ENCODE measurements at regions not wholly inside any gene's neighbourhood (a gene's known extent, or its start where the extent isn't known, plus 50 kb on each side); places are given as distances from the start of the nearest gene placed in this dataset.

GRCh38 chr3:16807391-16807790, 77.4 kb upstream of the PLCL2 start:
- no peak for DNase-seq (ENCODE audit: low read depth in 1 of 2, low spot score in 1 of 2)

GRCh38 chr3:16808393-16809107, 76.2 kb upstream of the PLCL2 start:
- DNase-seq (ENCODE audit: low read depth in 1 of 2, low spot score in 1 of 2), result no peak

DNA sequence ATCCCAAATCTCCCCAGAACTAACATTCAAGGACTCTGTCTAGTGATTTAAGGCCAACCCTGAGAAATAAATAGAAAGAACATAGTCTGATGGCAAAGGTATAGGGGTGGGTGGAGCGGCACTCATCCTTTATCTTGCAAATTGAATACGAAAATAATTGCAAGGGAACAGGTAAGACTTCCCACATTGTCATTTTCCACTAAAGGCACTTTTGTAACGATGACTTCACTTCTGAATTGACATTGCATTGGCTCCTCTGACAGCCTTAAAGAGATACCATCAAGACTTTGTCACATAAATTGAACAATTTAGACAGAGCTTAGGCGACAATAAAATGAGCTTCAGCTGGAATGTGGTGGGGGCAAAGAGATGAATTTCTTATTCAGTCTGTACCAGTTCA, 75.3 kb upstream of the PLCL2 start:
- DNase-seq (ENCODE audit: low read depth in 1 of 2, low spot score in 1 of 2), result no peak

- DNase-seq (ENCODE audit: low read depth in 1 of 2, low spot score in 1 of 2), result no peak
Measured at GRCh38 chr3:16809993-16810392, 74.8 kb upstream of the PLCL2 start.

DNA sequence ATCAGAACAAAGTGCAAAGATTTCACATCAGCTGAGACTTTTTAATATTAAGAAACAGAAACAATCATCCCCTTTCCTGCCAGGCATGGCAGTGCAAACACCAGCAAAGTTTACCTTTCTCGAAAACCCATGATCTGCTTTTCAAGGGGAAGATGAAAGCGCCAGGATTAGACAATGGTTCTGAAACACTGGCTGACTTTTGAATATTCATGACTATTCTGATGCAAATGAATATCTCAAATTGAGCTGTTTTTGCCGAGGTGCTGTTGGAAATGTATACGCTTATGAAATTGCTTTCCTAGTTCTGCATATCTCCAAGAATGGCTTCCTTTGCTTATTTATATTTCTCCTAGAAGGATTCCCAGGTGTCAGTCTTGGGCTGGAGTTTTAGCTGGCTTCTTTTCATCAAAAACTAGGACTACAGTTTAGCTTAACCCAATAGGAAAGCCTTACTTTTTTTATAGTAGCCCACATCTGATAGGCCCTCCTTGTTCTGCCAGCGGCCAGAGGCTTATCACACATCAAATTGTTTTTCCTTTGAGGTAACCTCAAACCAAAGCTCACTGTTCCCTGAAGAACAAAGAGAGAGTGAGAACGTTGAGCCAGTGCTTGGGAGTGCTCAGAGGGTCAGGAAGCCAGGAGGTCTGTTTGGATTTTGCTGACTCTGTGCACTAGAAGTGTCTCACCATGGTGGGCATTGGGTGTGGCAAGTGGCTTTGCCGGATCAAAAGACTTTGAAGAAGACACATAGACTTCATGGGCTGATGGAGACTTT, 74.0 kb upstream of the PLCL2 start:
- no peak for DNase-seq (ENCODE audit: low read depth in 1 of 2, low spot score in 1 of 2)

- DNase-seq (ENCODE audit: low read depth in 1 of 2, low spot score in 1 of 2), result no peak
Measured at GRCh38 chr3:16811950-16812349, 72.8 kb upstream of the PLCL2 start.

DNA sequence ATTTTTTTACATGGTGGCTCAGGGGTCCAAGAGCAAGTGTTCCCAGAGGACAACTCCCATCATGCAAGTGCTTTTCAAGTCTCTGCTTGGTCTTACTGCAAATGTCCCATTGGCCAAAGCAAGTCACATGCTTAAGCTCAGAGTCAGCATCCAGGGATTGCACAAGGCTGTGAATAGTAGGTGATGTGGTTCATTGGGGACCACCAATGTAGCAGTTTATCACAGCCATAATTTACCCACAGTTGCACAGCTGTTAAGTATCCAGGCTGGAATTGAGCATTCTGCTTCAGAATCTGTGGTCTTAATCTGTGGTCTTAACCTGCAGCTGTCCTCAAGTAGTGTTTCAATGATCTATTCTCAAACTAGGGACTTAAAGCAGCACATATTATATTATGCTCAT, 71.4 kb upstream of the PLCL2 start:
- DNase-seq (ENCODE audit: low read depth in 1 of 2, low spot score in 1 of 2), result no peak

- no peak for DNase-seq (ENCODE audit: low read depth in 1 of 2, low spot score in 1 of 2)
Measured at GRCh38 chr3:16816048-16816780, 68.5 kb upstream of the PLCL2 start.

- no peak for DNase-seq (ENCODE audit: low read depth in 1 of 2, low spot score in 1 of 2)
Measured at GRCh38 chr3:16817197-16817596, 67.6 kb upstream of the PLCL2 start.

DNA sequence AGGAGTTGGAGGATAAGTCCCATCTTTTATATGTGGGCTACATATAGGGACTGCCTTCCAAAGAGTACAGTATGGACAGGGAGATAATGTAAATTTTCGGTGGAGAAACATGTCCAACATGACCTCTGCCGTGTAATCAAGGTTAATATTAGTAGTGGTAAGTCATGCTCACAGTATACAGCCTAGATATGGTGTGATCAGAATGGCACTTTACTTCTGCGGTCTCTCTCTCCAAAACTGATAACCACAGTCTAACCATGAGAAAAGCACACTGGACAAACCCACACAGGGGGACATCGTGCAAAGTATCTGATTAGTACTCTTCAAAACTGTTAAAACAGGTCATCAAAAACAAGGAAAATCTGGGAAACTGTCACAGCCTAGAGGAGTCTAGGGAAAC, 66.6 kb upstream of the PLCL2 start:
- DNase-seq (ENCODE audit: low read depth in 1 of 2, low spot score in 1 of 2), result no peak

GRCh38 chr3:16818945-16819344, 65.8 kb upstream of the PLCL2 start:
- no peak for DNase-seq (ENCODE audit: low read depth in 1 of 2, low spot score in 1 of 2)

DNA sequence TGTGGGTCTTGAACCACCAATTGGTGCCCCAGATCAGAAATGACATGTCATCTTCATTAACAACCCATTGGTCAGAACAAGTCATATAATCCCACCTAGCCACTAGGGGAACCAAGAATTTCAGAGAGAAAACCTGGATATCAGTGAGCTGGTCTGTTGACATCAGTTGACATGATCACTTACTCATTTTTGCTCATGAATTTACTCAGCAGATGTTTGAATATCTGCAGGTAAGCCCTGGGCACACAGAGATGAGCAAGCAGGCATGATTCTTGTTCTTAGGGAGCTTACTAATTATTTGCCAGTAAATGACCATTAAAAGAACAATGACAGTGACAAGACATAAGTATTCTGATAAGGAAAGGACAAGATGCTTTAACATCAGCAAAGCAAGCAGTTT, 64.3 kb upstream of the PLCL2 start:
- no peak for DNase-seq (ENCODE audit: low read depth in 1 of 2, low spot score in 1 of 2)

- no peak for DNase-seq (ENCODE audit: low read depth in 1 of 2, low spot score in 1 of 2)
Measured at GRCh38 chr3:16821053-16821452, 63.7 kb upstream of the PLCL2 start.

- DNase-seq (ENCODE audit: low read depth in 1 of 2, low spot score in 1 of 2), result no peak
Measured at GRCh38 chr3:16824081-16824696, 60.6 kb upstream of the PLCL2 start.

- DNase-seq (ENCODE audit: low read depth in 1 of 2, low spot score in 1 of 2), result no peak
Measured at GRCh38 chr3:16825617-16826204, 59.0 kb upstream of the PLCL2 start.

DNA sequence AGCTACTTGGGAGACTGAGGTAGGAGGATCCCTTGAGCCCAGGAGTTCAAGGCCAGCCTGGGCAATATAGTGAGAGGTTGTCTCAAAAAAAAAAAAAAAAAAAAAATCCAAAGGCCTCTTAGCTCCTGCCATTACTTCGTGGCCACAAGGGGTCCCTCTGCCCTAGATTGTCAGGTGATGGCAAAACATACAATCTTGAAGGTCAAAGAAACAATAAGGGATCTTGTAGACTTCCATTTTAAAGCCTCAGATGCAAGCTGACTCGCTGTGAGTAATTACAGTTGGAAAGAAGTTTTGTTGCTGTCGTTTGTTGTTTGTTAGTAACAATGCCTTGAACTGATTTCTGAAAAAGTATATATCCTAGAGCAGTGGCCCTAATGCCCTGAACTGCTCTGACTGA, 55.9 kb upstream of the PLCL2 start:
- DNase-seq (ENCODE audit: low read depth in 1 of 2, low spot score in 1 of 2), result peak in 1 of 2 donors; percentile 11

DNA sequence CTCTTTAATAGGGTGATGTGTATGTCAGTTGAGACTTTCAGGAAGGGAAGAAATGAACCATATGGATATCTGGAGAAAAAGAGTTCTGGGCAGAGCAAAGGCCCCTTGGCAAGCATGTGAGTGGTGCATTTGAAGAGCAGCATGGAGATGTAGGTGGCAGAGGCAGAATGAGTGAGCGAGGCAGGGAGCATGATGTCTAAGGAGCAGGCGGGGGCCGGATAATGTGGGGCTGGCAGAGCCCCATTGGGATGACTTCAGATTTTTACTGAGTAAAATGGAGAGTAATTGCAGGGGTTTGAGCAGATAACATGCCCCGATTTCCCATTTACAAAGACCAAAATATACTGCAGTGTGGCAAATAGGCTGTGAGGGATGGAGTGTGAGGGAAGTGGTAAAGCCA, 52.9 kb upstream of the PLCL2 start:
- DNase-seq (ENCODE audit: low read depth in 1 of 2, low spot score in 1 of 2), result no peak

GRCh38 chr3:16834214-16834613, 50.5 kb upstream of the PLCL2 start:
- DNase-seq (ENCODE audit: low read depth in 1 of 2, low spot score in 1 of 2), result no peak

- no peak for DNase-seq (ENCODE audit: low read depth in 1 of 2, low spot score in 1 of 2)
Measured at GRCh38 chr3:16834753-16835152, 50.0 kb upstream of the PLCL2 start.
